Osteocyte (in vitro differentiated cells): ENCODE measurements at regions not wholly inside any gene's neighbourhood (a gene's known extent, or its start where the extent isn't known, plus 50 kb on each side); places are given as distances from the start of the nearest gene placed in this dataset.

Experiments used
- DNase-seq: peaks from one replicate; pipeline ENCODE4 v3.0.0; 2021; ENCODE audit warnings: mixed read lengths; ENCODE audit not compliant: unreplicated experiment; ENCODE audit errors: extremely low spot score
- H3K27ac Mint-ChIP-seq: one replicate; pipeline ENCODE4 v1.8.0; 2021; ENCODE audit warnings: mild to moderate bottlenecking, mixed read lengths; ENCODE audit not compliant: unreplicated experiment
- H3K27me3 Mint-ChIP-seq: one replicate; pipeline ENCODE4 v1.8.0; 2021; ENCODE audit warnings: mixed read lengths; ENCODE audit not compliant: unreplicated experiment
- H3K36me3 Mint-ChIP-seq: one replicate; pipeline ENCODE4 v1.8.0; 2021; ENCODE audit warnings: mixed read lengths; ENCODE audit not compliant: unreplicated experiment
- H3K4me1 Mint-ChIP-seq: one replicate; pipeline ENCODE4 v1.8.0; 2021; ENCODE audit warnings: mixed read lengths; ENCODE audit not compliant: unreplicated experiment
- H3K4me3 Mint-ChIP-seq: one replicate; pipeline ENCODE4 v1.8.0; 2021; ENCODE audit warnings: mild to moderate bottlenecking, moderate library complexity, mixed read lengths; ENCODE audit not compliant: unreplicated experiment
- H3K9me3 Mint-ChIP-seq: one replicate; pipeline ENCODE4 v1.8.0; 2021; ENCODE audit warnings: mixed read lengths; ENCODE audit not compliant: unreplicated experiment
- CTCF ChIP-seq: fragments of 200-600 bp; sonication (generic); IDR thresholded peaks from 2 replicates; pipeline ENCODE4 v1.5.0; 2021; ENCODE audit warnings: antibody characterized with exemption, mild to moderate bottlenecking, moderate library complexity

GRCh38 chr20:56795492-56795891 is 166.4 kb downstream of the TFAP2C start:
- H3K27ac Mint-ChIP-seq: no peak overlapping the region
- no peak for TF ChIP-seq CTCF
- no peak overlapping the region for H3K4me3 Mint-ChIP-seq
- H3K36me3 Mint-ChIP-seq: no peaks in the 10 kb centered on the region
- peaks cover 10% of the 10 kb centered on the region for H3K9me3 Mint-ChIP-seq
- H3K4me1 Mint-ChIP-seq: peaks cover 11% of the 10 kb centered on the region
- no peaks in the 10 kb centered on the region for H3K27me3 Mint-ChIP-seq
- no peak for DNase-seq

GRCh38 chr20:56796345-56796744 is 167.2 kb downstream of the TFAP2C start:
- peaks cover 8% of the 10 kb centered on the region for H3K4me1 Mint-ChIP-seq
- peaks cover 10% of the 10 kb centered on the region for H3K9me3 Mint-ChIP-seq
- H3K27me3 Mint-ChIP-seq: no peaks in the 10 kb centered on the region
- no peaks in the 10 kb centered on the region for H3K36me3 Mint-ChIP-seq
- DNase-seq: no peak
- H3K4me3 Mint-ChIP-seq: no peak overlapping the region
- H3K27ac Mint-ChIP-seq: no peak overlapping the region
- TF ChIP-seq CTCF: no peak

GRCh38 chr20:56797023-56797422 is 167.9 kb downstream of the TFAP2C start:
- Mint-ChIP-seq H3K4me3 (no peak overlapping the region), H3K27ac (no peak overlapping the region), H3K36me3 (no peaks in the 10 kb centered on the region), H3K27me3 (no peaks in the 10 kb centered on the region), H3K9me3 (peaks cover 10% of the 10 kb centered on the region), H3K4me1 (peaks cover 8% of the 10 kb centered on the region)
- no peak for DNase-seq
- no peak for TF ChIP-seq CTCF

GRCh38 chr20:56798634-56799033 is 169.5 kb downstream of the TFAP2C start:
- Mint-ChIP-seq H3K9me3 (peaks cover 10% of the 10 kb centered on the region), H3K27ac (no peak overlapping the region), H3K36me3 (no peaks in the 10 kb centered on the region), H3K4me3 (no peak overlapping the region), H3K27me3 (no peaks in the 10 kb centered on the region), H3K4me1 (peaks cover 8% of the 10 kb centered on the region)
- no peak for TF ChIP-seq CTCF
- no peak for DNase-seq

GRCh38 chr20:56799187-56799586 is 170.1 kb downstream of the TFAP2C start:
- no peak for DNase-seq
- Mint-ChIP-seq H3K36me3 (no peaks in the 10 kb centered on the region), H3K4me3 (no peak overlapping the region), H3K4me1 (peaks cover 5% of the 10 kb centered on the region), H3K9me3 (peaks cover 10% of the 10 kb centered on the region), H3K27ac (no peak overlapping the region), H3K27me3 (no peaks in the 10 kb centered on the region)
- TF ChIP-seq CTCF: no peak
